ENCODE measurements at regions not wholly inside any gene's neighbourhood (a gene's known extent, or its start where the extent isn't known, plus 50 kb on each side); places are given as distances from the start of the nearest gene placed in this dataset.
"Not testable (repeated sequence)": the region's sequence is repeated elsewhere in the genome, so short reads cannot be mapped to it uniquely, and the experiment has no call there.

DNA sequence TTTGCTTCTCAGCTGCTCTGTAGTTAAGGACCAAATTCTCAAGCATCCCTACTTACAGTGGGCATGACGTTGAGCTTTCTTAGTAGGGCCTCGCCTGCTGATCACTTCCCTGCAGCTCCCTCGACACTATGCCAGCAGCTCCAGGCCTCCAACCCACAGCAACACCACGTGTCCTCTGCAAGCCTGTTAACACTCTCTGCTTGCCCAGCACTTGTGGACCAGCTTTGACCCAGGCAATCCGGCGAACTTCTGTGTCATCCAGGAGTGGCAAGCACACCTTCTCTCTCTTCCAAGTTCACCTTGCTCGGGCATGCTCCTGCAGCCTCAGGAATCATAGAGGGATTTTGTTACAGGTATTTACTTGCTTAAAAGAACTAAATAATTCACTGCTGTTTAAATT is 138.6 kb upstream of the FHL2 start:
- DNase-seq (ENCODE audit: low read depth, low spot score), result no peak

DNA sequence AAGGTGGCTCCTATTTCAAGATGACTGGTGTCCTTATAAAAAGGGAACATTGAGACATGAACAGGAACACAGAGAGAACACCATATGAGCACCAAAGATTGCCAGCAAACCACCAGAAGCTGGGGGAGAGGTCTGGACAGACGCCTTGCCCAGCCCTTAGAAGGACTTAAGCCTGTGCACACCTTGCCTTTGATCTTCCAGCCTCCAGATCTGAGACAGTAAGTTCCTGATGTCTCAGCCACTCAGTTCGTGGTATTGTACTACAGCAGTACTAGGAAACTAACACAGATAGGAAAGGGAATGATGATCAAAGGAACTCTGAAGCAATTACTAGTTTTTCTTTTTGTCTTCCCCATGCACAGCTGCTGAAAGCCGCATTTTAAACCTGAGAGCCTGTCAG is 137.3 kb upstream of the FHL2 start:
- DNase-seq (ENCODE audit: low read depth, low spot score), result no peak

DNA sequence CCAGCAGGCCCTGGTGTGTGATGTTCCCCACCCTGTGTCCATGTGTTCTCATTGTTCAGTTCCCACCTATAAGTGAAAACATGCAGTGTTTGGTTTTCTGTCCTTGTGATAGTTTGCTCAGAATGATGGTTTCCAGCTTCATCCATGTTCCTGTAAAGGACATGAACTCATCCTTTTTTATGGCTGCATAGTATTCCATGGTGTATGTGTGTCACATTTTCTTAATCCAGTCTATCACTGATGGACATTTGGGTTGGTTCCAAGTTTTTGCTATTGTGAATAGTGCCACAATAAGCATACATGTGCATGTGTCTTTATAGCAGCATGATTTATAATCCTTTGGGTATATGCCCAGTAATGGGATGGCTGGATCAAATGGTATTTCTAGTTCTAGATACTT is 130.4 kb upstream of the FHL2 start:
- DNase-seq (ENCODE audit: low read depth, low spot score), result not testable (repeated sequence)

DNA sequence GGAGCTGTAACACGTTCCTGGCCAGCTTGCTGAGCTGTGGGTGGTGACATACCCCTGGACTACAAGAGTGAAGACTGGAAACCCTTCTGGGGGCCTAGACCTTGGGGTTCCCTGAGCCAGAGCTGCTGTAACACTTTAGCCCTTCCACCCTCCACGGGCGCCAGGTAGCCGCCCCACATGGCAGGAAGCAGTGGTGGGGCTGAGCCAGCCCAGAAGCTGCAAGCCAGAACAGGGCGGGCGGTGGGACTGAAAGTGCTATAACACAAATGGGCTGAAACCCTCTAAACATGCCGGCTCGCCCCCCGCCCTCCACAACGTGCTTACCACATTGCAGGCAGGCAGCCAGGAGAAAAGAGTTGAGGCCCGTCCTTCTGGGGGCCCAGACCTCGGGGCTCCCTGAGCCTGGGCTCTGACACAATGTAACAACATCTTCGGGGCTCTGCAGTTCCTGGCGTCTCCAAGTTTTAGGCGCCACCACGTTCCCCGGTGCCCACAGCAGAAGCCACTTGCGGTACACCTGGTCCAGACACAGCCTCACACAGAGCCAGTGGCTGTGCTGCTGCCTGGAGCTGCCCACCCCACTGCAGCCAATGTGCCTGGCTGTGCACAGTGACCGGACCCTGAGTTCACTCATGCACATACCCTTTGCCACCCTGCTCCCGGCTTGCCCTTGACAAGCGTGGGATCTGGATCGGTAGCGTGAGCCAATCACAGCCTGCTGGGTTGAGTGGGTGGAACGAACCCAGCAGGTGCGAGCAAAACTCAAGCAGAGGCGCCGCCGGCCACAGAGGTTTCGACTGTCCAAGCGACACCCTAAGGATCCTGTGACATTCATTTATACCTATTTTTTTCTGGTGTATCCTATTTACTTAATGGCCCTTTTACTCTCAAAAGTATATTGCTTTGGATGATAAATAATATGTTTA is 127.4 kb upstream of the FHL2 start:
- no peak for DNase-seq (ENCODE audit: low read depth, low spot score)

DNA sequence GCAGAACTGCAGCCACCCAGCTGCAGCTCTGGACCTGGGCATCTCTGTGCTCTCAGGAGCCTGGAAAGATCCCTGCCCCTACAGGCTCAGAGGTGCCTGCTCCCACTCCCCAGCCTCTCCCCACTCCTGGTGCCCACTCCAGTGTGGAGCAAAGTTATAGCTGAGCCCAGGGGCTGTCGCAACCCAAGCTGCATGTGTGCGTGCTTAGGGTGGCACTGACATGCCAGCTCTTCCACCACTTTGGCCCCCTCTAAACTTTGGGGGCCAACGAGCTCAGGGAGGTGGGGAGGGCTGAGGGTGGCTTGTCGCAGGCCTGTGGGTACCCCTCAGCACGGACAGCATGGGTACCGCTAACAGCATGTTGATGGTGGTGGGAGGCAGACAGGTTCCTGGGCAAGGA is 126.3 kb upstream of the FHL2 start:
- DNase-seq (ENCODE audit: low read depth, low spot score), result no peak

DNA sequence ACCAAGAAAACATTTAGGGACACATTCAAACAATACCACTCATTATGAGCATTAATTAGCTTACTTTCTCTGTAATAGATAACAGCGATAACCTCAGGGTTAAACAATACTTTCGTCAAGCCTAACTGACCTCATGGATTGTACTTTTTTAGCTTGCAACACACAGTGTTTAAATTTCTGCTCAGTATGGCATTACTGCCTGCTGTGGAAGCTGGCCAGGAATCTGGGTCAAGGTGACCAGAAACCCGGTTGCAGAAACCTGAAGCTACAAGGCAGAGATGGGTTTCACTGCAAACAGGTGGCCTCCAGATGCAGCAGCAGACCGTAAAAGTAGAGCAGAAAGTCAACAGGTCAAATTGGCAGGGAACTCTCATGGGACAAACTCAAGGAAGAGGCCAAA is 123.8 kb upstream of the FHL2 start:
- no peak for DNase-seq (ENCODE audit: low read depth, low spot score)

DNA sequence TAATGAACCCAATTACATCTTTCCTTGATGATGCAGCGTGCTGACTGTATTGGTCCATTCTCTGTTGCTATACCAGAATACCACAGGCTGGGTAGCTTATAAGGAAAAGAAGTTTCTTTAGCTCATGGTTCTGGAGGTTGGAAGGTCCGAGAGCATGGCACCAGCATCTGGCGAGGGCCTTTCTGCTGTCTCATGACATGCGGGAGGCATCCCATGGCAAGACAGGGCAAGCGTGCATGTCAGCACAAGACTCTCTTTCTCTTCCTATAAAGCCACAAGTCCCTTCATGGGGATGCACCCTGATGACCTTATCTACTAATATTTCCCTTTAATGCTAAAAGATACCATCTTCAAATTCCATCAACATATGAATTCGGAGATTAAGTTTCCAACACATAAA is 122.8 kb upstream of the FHL2 start:
- DNase-seq (ENCODE audit: low read depth, low spot score), result no peak

DNA sequence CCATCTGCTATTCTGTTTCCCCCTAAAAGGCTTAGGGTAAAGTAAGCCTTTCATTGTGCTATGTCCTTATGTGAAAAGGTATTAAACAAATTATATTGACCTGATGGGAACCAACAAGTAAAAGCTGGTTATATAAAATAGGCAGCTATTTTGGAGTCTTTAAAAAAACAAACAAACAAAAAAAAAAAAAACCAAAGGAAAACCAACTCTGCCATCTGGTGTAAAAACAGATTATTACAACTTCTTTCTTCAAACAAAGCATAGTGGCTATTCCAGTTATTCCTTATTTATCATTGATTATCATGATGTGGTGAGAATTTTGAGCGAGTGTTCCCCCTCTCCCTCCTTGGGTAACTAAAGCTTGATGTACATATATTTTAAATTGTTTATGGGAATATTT is 122.3 kb upstream of the FHL2 start:
- DNase-seq (ENCODE audit: low read depth, low spot score), result no peak

DNA sequence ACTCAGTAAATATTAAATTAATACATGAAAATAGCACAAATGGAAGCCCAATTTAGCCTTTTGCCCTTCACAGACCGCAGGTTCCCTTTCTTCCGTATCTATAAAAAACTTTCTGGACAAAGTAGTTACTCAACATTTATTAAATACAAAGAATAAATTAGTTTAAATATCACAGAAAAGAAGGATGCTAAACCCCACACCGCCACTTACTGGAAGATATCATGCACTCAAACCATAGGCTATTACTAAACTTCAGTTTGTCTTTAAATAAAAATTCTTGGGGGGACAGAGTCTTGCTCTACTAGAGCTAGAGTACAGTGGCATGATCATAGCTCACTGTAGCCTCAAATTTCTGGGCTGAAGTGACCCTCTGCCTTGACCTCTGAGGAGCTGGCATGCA is 120.7 kb upstream of the FHL2 start:
- no peak for DNase-seq (ENCODE audit: low read depth, low spot score)

DNA sequence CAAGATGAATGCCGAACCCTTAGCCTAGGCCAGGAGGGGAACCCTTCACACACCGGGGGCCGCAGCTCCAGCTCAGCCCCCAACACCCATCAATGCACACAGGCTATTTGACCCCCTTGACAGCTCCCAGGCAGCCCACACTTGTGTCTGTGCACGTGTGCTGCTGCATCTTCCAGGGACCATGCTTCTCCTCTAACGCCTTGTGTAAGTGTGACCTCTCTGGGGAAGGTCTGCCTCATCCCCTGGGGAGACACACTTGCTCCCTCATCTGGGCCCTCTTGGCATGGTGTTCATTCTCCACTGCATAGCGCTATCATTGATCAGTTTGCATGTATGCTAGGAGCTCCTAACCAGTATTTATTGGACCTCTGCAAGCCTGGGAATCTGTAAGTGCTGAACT is 120.0 kb upstream of the FHL2 start:
- no peak for DNase-seq (ENCODE audit: low read depth, low spot score)

DNA sequence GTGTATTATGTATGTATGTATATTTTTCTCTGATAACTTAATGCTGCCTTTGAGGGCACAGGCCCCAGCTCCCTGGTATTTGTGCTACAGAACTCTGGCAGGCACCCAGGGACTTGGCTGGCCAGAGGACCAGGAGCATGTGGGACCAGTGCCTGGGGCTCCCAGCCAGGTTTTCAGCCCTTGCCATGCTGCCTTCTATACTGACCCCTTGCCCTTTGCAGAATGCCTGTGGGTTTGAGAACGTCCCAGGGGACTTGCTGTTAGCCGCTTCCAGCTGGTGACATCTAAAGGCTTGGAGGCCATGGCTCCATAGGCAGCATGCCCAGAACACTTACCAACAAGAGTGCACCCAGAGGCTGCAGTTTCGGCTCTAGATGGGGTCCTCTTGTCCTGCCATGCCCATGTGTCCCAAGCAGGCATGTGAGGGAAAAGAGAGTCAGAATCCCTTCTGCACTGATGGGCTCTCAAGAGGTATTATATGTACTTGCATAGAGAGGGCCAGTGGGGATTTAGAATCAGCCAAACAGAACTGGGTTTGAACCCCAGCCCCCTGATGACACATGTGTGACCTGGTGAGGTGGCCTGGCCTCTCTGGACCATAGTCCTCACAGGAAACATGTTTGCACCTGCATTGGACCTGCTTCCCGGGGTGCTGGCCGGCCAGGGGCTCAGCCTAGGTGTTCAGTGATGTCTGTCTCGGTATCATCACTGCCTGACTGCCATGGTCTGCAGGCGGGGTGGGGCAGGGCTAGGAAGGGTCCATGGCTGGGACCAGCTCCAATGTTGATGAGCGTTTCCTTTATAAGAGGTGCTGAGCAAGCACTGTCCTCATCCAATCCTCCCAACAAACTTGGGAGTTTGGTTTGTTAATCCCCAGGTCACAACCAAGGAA is 119.2 kb upstream of the FHL2 start:
- DNase-seq (ENCODE audit: low read depth, low spot score), result peak; percentile 43

DNA sequence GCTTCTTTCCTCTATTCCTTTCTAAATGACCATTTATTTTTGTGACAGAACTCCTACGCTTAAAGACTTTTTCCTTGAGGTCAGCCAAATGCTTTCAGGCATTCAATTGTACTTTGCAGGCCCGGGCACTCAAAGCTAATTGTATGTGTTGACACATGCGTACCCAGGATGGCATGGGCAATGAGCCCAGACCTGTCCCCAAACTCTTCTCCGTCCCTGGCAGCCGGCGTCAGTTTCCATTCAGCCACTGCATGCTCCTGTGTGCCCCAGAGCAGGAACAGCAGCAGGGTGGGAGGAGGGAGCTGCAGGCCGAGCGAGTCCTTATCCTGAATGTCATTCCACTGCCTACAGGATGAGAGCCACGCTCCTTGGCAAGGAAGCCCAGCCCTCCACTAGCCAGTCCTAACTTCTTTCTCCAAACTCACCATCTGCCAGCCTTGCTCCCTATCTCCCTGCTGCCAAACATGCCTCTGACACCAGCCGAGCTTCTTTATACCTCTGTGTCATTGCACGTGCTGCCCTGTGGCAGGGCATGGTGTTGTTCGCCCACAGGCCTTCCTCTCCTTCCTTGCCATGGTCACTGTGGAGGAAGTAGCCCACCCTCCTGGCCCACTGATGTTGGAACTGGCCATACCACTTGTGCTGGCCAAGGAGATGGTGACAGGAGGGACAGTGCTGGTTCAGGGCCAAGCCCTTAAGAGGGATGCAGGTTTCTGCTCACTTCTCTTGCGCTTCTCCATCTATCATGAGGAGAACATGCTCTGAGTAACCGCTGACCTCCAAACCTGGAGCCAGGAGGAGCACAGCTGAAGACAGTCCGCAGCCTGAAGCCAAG is 116.9 kb upstream of the FHL2 start:
- DNase-seq (ENCODE audit: low read depth, low spot score), result no peak

DNA sequence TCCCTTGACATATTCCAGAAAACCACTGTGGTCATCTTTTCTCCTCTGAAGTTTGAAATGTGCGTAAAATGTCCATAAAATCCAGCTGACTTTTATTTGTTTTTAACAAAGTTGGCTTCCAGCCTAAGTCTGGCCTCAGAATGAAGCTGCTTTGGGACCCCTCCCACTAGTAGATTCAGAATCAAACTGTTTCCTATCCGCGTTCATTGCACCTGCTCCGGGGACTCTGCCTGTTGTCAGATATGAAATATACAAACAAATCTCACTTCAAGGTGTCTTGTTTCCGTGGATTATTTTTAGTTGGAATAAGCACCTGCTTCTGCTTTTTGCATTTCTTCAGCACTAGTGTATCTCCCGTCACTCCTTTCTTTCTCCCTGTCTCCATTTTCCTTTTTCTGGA is 115.7 kb upstream of the FHL2 start:
- no peak for DNase-seq (ENCODE audit: low read depth, low spot score)

DNA sequence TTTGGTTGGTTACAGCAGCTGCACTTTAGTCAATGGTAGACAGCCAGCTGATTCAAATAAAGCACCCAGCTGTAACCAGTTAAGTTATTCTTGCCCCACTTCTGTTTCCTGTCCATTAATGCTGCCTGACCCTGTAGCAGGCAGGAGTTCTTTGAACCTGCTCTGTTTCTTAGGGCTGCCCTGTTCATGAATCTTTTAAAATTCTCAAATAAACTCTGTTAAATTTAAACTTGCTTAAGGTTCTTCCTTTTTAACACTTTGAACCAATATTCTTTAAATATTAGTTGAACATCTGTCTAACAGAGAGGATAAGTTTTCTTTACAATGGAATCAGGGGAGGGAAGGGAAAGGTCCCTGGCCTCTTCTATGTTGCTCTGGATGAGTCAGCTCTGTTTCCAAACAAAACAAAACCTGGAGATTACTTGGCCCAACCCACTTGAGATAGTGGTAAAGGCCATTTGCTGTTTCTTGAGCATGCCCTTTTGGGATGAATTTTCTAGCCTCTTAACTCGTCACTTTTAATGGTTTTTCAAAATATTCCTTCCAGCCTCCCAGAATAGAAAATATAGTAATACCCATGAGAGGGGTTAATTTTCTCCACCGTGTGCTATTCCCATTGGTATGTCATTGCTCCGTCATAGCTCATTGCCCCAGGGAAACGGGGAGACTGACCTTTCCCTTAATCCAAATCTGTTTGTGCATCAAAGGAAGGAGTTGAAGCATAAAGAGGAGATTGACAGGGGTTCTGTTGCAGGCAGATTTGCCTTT is 112.1 kb upstream of the FHL2 start:
- DNase-seq (ENCODE audit: low read depth, low spot score), result peak; percentile 58

DNA sequence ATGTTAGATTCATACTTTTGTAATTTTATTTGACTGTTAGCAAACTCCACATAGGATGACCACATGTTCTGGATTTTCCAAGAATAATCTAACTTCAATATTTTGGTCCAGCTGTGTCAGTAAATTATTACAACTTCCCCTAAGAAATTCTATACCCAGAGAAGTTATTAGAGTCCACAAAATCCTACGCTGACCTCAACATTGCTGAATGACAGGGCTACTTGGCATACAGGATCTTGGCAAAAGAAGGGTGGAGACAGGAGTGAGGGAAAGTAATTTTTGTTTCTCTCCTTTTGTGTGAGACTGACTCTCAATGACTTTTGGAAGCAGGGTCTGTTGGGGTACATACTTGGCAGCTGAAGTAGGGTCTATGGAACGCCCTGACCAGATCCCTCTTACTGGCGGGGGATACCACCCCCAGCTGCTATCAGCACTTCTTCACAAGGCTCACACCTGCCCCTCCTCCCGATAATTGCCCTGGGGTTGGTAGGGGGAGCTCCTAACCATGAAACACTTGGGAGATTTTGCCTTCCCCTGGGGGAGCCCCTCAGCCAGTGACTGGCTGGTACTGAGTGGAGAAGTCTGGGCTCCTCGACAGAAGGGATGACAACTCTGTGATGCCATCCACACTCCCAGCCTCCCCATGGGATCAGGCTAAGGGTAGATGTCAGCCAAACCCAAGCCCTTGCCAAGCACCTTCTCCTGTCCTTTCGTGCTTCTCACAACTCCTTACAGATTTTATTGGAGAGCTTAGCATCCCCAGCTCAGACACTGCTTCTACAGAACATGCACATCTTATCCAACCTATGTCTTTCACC is 110.6 kb upstream of the FHL2 start:
- no peak for DNase-seq (ENCODE audit: low read depth, low spot score)

DNA sequence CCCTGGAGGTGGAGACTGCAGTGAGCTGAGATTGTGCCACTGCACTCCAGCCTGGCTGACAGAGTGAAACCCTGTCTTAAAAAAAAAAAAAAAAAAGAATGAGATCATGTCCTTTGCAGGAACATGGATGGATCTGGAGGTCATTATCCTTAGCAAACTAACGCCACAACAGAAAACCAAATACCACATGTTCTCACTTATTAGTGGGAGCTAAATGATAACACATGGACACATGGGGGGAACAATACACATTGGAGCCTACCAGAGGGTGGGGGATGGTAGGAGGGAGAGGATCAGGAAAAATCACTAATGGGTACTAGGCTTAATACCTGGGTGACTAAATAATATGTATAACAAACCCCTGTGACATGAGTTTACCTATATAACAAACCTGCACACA is 108.0 kb upstream of the FHL2 start:
- DNase-seq (ENCODE audit: low read depth, low spot score), result not testable (repeated sequence)

DNA sequence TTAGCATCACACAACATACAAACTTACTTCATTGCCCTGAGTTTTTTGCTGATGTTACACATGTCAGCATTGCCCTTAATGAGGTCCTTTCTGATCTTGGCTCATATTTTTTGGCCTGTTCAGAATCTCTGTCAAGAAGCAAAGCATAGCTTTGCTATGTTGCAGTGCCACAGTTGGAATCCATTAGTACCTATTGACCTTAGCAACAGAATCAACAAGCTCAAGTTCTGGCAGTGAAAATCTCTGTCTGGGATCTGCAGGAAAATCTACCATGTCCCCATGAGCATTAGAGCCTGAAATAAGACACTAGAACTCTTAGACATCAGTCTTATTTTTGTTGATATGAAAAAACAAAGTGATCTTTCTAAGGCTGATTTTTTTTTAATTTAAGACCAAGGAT is 105.6 kb upstream of the FHL2 start:
- DNase-seq (ENCODE audit: low read depth, low spot score), result peak; percentile 49

DNA sequence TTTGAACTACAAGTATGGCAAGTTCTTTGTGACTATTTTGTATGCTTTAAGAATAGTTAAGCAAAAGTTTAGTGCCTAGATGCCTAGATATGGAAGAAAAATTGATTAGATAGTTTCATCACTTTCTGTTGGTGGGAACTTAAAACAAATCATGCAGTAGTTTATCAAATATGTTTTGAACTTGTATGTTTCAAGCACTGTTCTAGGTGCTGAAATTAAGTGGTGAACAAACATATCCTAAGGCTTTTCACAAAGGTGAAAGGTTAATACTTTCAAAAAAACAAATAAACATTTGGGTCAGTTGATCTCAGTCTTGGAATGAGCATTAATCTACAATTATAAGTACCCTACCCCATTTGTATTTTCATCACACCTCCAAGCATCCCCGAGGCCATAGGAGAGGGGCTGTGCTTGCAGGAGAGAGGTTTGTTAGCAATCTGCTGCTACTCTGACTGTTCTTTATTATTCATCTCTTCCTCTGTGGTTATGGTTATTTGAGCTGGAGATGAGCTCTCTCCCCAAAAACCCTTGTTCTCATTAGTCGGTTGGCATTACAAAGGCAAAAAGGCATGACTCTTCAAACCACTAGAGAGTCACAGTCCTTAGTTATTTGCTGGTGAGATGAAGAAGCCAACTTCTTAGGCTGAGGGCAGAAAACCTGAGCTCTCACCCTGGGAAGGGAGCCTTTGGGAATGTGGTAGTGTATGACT is 103.9 kb upstream of the FHL2 start:
- DNase-seq (ENCODE audit: low read depth, low spot score), result no peak

DNA sequence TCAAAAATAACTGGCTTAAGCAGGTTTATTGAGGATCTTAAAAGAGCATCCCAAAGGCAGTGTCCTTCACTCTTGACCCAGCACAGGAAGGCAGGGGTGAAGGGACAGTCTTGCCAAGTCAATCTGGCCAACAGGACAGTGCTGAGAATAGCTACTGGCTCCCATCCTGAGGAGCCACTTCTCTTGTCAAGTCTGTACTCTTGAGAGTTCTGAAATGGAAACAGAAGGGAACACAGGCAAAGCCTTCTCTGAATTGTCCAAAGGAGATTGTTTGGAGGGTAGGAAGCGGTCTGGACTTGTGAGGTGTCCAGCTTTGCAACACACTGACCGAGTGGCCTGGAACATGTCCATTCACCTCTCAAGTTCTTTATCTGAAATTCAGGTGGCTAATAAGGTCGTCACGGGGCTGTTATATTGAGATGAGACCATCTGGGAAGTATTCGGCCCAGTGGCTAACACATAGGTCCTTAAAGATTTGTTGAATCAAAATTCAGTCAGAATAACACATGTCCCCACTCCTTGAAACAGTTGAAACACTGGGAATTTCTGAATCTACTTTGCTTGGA is 99.5 kb upstream of the FHL2 start:
- DNase-seq (ENCODE audit: low read depth, low spot score), result no peak

Measured in smooth muscle cell of the brain vasculature (primary cell).